ENCODE measurements at regions not wholly inside any gene's neighbourhood (a gene's known extent, or its start where the extent isn't known, plus 50 kb on each side); places are given as distances from the start of the nearest gene placed in this dataset.

- DNase-seq (ENCODE audit: low read depth, low spot score) (no peak), ATAC-seq (no peak)
- Histone ChIP-seq H3K4me3 (ENCODE audit: low read depth in 2 of 2, low read length in 2 of 2) (no peak overlapping the region), H3K9me3 (ENCODE audit: control insufficient read depth, insufficient read depth, low read depth, low read length) (no peaks in the 10 kb centered on the region), H3K27ac (ENCODE audit: low read length) (no peak overlapping the region), H3K36me3 (ENCODE audit: control insufficient read depth, insufficient read depth, low read length) (no peaks in the 10 kb centered on the region), H3K27me3 (ENCODE audit: control insufficient read depth, insufficient read depth, low read length) (no peaks in the 10 kb centered on the region), H3K4me1 (ENCODE audit: control insufficient read depth, insufficient read depth, low read length) (no peaks in the 10 kb centered on the region)
- no TSS peak for BruUV-seq (replicated peaks)
- in situ Hi-C loops (cut with HindIII; ENCODE audit: low pct_unique_long_range_greater_than_20kb, low sequenced_read_pairs) (no loop called here), intact Hi-C loops (cut with micrococcal nuclease; ENCODE audit: unreplicated experiment) (no loop called here)
- POLR2A ChIA-PET = no interaction called here
- TF ChIP-seq POLR2AphosphoS5 (IDR thresholded peaks at IDR 0.05; ENCODE audit: low read depth, low read length) (no peak), TCF7L2 (IDR thresholded peaks at IDR 0.05; ENCODE audit: low read depth, low read length) (no peak), REST (IDR thresholded peaks at IDR 0.05; ENCODE audit: insufficient read depth in 1 of 2, low read depth in 2 of 2, low read length in 1 of 2) (no peak), SIN3A (IDR thresholded peaks at IDR 0.05; ENCODE audit: borderline replicate concordance, insufficient read depth, low read depth, low read length) (no peak), CTCF (IDR thresholded peaks at IDR 0.05) (no peak)
- CTCF ChIA-PET = no interaction called here
These were observed 144.2 kb downstream of the ASB1 start for GRCh38 chr2:238570926-238571325.

- ChIA-PET CTCF (no interaction called here), POLR2A (interaction anchor here (0.6 kb wide), 2 partner anchors 44 to 171 kb away, joined by 3 to 5 read pairs; no protein-coding TSS in a partner anchor)
- peaks cover 6% of the 10 kb centered on the region; the same call in 1 of the 2 replicates for H3K9me3 ChIP-seq (ENCODE audit: control insufficient read depth, insufficient read depth, low read depth, low read length)
- no peaks in the 10 kb centered on the region for H3K4me1 ChIP-seq (ENCODE audit: control insufficient read depth, insufficient read depth, low read length)
- BruUV-seq (replicated peaks) = no TSS peak
- intact Hi-C loops (cut with micrococcal nuclease; ENCODE audit: unreplicated experiment) = no loop called here
- no peak overlapping the region for H3K27ac ChIP-seq (ENCODE audit: low read length)
- no peaks in the 10 kb centered on the region for H3K36me3 ChIP-seq (ENCODE audit: control insufficient read depth, insufficient read depth, low read length)
- in situ Hi-C loops (cut with HindIII; ENCODE audit: low pct_unique_long_range_greater_than_20kb, low sequenced_read_pairs) = no loop called here
- ATAC-seq = no peak
- TF ChIP-seq TCF7L2 (IDR thresholded peaks at IDR 0.05; ENCODE audit: low read depth, low read length) = no peak
- TF ChIP-seq POLR2AphosphoS5 (IDR thresholded peaks at IDR 0.05; ENCODE audit: low read depth, low read length) = no peak
- TF ChIP-seq REST (IDR thresholded peaks at IDR 0.05; ENCODE audit: insufficient read depth in 1 of 2, low read depth in 2 of 2, low read length in 1 of 2) = no peak
- no peak for TF ChIP-seq CTCF (IDR thresholded peaks at IDR 0.05)
- no peak for TF ChIP-seq SIN3A (IDR thresholded peaks at IDR 0.05; ENCODE audit: borderline replicate concordance, insufficient read depth, low read depth, low read length)
- H3K27me3 ChIP-seq (ENCODE audit: control insufficient read depth, insufficient read depth, low read length) = no peaks in the 10 kb centered on the region; the same call in 1 of the 2 replicates
- no peak overlapping the region for H3K4me3 ChIP-seq (ENCODE audit: low read depth in 2 of 2, low read length in 2 of 2)
- DNase-seq (ENCODE audit: low read depth, low spot score) = no peak
These were observed 145.1 kb downstream of the ASB1 start for GRCh38 chr2:238571661-238572372.
